Activated B cell treated with CpG ODN at 0.5 μM for 24 hours (primary cell): ENCODE measurements at regions not wholly inside any gene's neighbourhood (a gene's known extent, or its start where the extent isn't known, plus 50 kb on each side); places are given as distances from the start of the nearest gene placed in this dataset.

Experiments
- ATAC-seq: fragments of 200-7000 bp; cut with Tn5 transposase; one replicate; pipeline ENCODE4 v1.10.0; 2021; ENCODE audit warnings: low read depth, mild to moderate bottlenecking, moderate library complexity
- CTCF ChIA-PET: fragments of 350-600 bp; sonication (Branson Sonifier 250); formaldehyde crosslinking; loops from one replicate; lab custom pipeline; 2021; ENCODE audit warnings: antibody characterized with exemption; lab: Charles Lee
- POLR2A ChIA-PET: fragments of 350-600 bp; sonication (Branson Sonifier 250); formaldehyde crosslinking; loops from one replicate; lab custom pipeline; 2021; ENCODE audit warnings: antibody characterized with exemption; lab: Charles Lee
- DNase-seq: peaks from one replicate; pipeline ENCODE4 v3.0.0; 2022
- H3K27ac Mint-ChIP-seq: one replicate; pipeline ENCODE4 v1.8.0; 2020; ENCODE audit warnings: mixed read lengths
- H3K27me3 Mint-ChIP-seq: one replicate; pipeline ENCODE4 v1.8.0; 2021; ENCODE audit warnings: mixed read lengths
- H3K36me3 Mint-ChIP-seq: one replicate; pipeline ENCODE4 v1.8.0; 2021; ENCODE audit warnings: low read depth, mixed read lengths
- H3K4me1 Mint-ChIP-seq: one replicate; pipeline ENCODE4 v1.8.0; 2021; ENCODE audit warnings: mixed read lengths
- H3K4me3 Mint-ChIP-seq: one replicate; pipeline ENCODE4 v1.8.0; 2020; ENCODE audit warnings: mild to moderate bottlenecking, mixed read lengths
- H3K9me3 Mint-ChIP-seq: one replicate; pipeline ENCODE4 v1.8.0; 2020; ENCODE audit warnings: mixed read lengths
- intact Hi-C: fragments of 100-400 bp; cut with micrococcal nuclease; formaldehyde crosslinking; loops from one replicate; pipeline ENCODE4 v1.15.1; 2024
- TF ChIP-seq, protein P1 (sequence below): fragments of 200-600 bp; IDR thresholded peaks from one replicate; pipeline ENCODE4 v1.8.0; 2022; ENCODE audit warnings: antibody characterized with exemption, mild to moderate bottlenecking

DNA sequence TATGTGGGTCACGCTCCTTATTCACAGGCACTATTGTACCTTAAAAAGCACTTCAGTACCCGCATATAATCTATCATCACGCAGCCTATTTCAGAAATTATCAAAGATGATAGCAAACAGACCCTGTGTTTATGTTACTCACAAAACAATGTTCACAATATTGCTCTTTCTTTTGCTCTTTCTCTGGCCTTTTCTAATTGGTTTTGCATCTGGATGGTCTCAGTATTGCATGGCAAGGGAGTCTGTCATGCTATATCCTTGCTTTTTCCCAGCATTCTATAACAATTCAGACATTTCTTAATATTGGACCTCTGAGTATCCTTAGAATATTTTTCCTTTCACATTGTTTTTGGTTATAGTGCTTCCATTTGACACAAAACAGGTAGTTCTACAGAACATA, 541.8 kb upstream of the KLF12 start:
- H3K36me3 Mint-ChIP-seq: no peaks in the 10 kb centered on the region
- TF ChIP-seq, protein P1, sequence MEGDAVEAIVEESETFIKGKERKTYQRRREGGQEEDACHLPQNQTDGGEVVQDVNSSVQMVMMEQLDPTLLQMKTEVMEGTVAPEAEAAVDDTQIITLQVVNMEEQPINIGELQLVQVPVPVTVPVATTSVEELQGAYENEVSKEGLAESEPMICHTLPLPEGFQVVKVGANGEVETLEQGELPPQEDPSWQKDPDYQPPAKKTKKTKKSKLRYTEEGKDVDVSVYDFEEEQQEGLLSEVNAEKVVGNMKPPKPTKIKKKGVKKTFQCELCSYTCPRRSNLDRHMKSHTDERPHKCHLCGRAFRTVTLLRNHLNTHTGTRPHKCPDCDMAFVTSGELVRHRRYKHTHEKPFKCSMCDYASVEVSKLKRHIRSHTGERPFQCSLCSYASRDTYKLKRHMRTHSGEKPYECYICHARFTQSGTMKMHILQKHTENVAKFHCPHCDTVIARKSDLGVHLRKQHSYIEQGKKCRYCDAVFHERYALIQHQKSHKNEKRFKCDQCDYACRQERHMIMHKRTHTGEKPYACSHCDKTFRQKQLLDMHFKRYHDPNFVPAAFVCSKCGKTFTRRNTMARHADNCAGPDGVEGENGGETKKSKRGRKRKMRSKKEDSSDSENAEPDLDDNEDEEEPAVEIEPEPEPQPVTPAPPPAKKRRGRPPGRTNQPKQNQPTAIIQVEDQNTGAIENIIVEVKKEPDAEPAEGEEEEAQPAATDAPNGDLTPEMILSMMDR: no peak
- H3K27me3 Mint-ChIP-seq: no peaks in the 10 kb centered on the region
- H3K9me3 Mint-ChIP-seq: no peaks in the 10 kb centered on the region
- no peak for DNase-seq
- intact Hi-C loops: no loop called here
- H3K27ac Mint-ChIP-seq: no peak overlapping the region
- no peak overlapping the region for H3K4me3 Mint-ChIP-seq
- CTCF ChIA-PET: no interaction called here
- no peak for ATAC-seq
- POLR2A ChIA-PET: no interaction called here
- H3K4me1 Mint-ChIP-seq: no peaks in the 10 kb centered on the region

DNA sequence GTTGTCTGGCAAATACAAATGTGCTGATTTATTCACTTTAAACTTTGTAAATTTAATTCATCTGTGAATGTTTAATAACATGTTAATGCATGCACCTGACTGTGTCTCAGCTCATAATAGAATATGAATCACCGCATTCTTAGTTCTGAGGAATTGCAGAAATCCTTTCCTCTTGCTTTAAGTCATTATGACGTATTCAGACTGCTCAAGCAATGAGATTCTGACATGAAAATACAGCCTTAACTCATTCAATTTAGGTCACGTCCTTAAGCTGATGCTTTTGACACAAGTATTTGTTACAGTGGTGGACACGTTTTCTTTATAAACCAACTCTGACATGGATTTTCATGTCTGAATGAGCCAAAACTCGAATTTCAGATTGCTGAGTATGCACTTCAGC, 541.0 kb upstream of the KLF12 start:
- no peak for DNase-seq
- ChIA-PET CTCF (no interaction called here), POLR2A (no interaction called here)
- intact Hi-C loops: no loop called here
- Mint-ChIP-seq H3K27ac (no peak overlapping the region), H3K36me3 (no peaks in the 10 kb centered on the region), H3K27me3 (no peaks in the 10 kb centered on the region), H3K4me1 (no peaks in the 10 kb centered on the region), H3K9me3 (no peaks in the 10 kb centered on the region), H3K4me3 (no peak overlapping the region)
- TF ChIP-seq, protein P1: no peak
- no peak for ATAC-seq

DNA sequence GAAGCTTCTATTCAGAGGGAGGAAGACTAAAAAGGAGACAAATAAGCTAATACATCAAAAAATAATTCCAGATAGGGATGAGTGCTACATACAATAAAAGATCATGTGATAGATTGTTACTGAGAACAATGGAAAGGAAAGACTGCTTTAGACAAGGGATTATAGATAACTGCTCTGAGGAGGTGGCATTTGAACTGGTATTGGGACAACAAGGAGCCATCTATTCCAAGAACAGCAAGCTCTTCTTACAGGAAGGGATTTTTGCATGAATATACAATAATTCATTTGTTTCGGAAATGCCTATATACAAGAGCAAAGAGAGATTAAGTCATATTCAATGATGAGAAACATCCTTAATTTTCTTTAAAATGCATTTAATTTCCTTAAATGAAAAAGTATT, 540.5 kb upstream of the KLF12 start:
- Mint-ChIP-seq H3K27ac (no peak overlapping the region), H3K27me3 (no peaks in the 10 kb centered on the region), H3K4me3 (no peak overlapping the region), H3K36me3 (no peaks in the 10 kb centered on the region), H3K4me1 (no peaks in the 10 kb centered on the region), H3K9me3 (no peaks in the 10 kb centered on the region)
- intact Hi-C loops: no loop called here
- ATAC-seq (no peak), DNase-seq (no peak)
- POLR2A ChIA-PET: no interaction called here
- CTCF ChIA-PET: no interaction called here
- TF ChIP-seq, protein P1: no peak

DNA sequence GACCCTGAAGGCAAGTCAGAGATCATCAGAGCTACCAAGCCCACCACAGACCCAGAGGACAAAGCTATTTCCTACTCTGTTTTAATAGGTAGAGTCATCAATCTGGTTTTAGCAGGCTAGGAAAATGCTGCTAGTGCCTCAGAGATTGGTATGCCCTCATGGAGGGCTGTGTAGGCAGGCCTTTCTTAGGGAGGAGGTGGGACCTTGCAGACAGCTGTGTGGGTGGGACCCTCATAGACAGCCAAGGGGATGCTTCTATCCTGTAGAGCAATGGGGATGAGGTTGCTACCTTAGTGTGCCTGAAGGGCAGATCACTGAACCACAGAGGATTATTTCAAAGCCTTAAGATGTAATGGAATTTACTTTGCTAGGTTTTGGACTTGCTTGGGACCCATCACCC, 534.9 kb upstream of the KLF12 start:
- ChIA-PET CTCF (no interaction called here), POLR2A (no interaction called here)
- TF ChIP-seq, protein P1: no peak
- no peak for ATAC-seq
- Mint-ChIP-seq H3K9me3 (no peaks in the 10 kb centered on the region), H3K27me3 (no peaks in the 10 kb centered on the region), H3K36me3 (no peaks in the 10 kb centered on the region), H3K4me1 (no peaks in the 10 kb centered on the region), H3K27ac (no peak overlapping the region), H3K4me3 (no peak overlapping the region)
- no peak for DNase-seq
- intact Hi-C loops: no loop called here

DNA sequence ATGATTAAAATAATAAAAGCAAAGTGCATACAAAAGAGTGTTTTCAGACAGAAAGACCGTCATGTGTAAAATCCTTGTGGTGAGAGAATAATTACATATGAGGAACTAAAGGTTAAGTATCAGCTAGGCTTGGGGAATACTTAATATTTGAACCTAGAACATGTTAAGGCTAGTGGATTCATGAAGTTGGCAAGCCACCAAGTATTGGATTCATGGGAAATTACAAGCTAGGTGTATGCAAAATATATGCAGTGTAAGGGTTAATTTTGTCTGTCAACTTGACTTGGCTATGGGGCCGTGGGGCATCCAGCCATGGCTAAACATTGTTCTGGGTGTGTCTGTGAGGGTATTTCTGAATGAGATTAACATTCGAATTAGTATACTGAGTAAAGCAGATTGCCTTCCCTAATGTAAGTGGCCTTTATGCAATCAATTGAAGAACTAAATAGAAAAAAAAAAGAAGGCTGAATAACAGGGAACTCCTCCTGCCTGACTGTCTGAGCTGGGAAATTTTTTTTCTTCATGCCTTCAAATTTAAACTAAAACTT, 533.5 kb upstream of the KLF12 start:
- TF ChIP-seq, protein P1: no peak
- H3K4me1 Mint-ChIP-seq: no peaks in the 10 kb centered on the region
- H3K36me3 Mint-ChIP-seq: no peaks in the 10 kb centered on the region
- DNase-seq (no peak), ATAC-seq (no peak)
- no peak overlapping the region for H3K4me3 Mint-ChIP-seq
- intact Hi-C loops: no loop called here
- ChIA-PET CTCF (no interaction called here), POLR2A (no interaction called here)
- no peaks in the 10 kb centered on the region for H3K27me3 Mint-ChIP-seq
- H3K9me3 Mint-ChIP-seq: no peaks in the 10 kb centered on the region
- H3K27ac Mint-ChIP-seq: no peak overlapping the region
